ENCODE measurements at regions not wholly inside any gene's neighbourhood (a gene's known extent, or its start where the extent isn't known, plus 50 kb on each side); places are given as distances from the start of the nearest gene placed in this dataset.
"Not testable (repeated sequence)": the region's sequence is repeated elsewhere in the genome, so short reads cannot be mapped to it uniquely, and the experiment has no call there.

DNA sequence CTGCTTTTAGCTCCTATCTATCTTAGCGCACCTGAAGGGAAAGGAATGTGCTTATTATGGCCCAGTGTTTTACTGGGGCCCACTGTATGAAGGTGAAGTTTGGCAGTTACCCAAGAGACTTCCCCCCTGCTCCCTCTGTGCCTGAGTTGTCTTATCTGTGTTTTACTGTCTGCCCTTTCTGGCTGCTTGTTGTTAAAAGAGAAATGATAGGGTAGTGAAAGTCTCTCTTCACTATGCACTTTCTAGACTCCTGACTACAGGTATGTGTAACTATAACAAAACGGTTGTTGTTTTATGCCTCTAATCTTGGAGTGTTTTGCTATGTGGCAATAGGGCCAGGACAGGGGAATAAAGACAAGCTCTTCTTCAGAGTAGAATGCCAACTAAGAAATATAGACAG is 326.9 kb downstream of the KIF20B start:
- Mint-ChIP-seq H3K4me3 (ENCODE audit: unreplicated experiment) (no peak overlapping the region), H3K27ac (ENCODE audit: unreplicated experiment) (no peak overlapping the region), H3K9me3 (ENCODE audit: unreplicated experiment) (no peaks in the 10 kb centered on the region), H3K4me1 (ENCODE audit: unreplicated experiment) (peaks cover 9% of the 10 kb centered on the region), H3K36me3 (ENCODE audit: low read depth, unreplicated experiment) (no peaks in the 10 kb centered on the region), H3K27me3 (ENCODE audit: unreplicated experiment) (no peaks in the 10 kb centered on the region)
- TF ChIP-seq, protein P1, sequence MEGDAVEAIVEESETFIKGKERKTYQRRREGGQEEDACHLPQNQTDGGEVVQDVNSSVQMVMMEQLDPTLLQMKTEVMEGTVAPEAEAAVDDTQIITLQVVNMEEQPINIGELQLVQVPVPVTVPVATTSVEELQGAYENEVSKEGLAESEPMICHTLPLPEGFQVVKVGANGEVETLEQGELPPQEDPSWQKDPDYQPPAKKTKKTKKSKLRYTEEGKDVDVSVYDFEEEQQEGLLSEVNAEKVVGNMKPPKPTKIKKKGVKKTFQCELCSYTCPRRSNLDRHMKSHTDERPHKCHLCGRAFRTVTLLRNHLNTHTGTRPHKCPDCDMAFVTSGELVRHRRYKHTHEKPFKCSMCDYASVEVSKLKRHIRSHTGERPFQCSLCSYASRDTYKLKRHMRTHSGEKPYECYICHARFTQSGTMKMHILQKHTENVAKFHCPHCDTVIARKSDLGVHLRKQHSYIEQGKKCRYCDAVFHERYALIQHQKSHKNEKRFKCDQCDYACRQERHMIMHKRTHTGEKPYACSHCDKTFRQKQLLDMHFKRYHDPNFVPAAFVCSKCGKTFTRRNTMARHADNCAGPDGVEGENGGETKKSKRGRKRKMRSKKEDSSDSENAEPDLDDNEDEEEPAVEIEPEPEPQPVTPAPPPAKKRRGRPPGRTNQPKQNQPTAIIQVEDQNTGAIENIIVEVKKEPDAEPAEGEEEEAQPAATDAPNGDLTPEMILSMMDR (IDR thresholded peaks at IDR 0.05; ENCODE audit: unreplicated experiment) = no peak
- DNase-seq (ENCODE audit: low spot score) = no peak

DNA sequence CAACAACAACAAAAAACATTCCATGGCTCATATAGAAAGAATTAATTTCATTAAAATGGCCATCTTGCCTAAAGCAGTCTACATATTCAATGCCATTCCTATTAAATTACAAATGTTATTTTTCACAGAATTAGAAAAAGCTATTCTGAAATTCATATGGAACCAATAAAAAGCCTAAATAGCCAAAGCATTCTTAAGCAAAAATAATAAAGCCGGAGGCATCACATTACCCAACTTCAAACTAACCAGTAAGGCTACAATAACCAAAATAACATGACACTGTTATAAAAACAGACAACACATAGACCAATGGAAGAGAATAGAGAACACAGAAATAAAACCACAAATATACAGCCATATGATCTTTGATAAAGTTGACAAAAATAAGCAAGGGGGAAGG is 330.4 kb downstream of the KIF20B start:
- DNase-seq (ENCODE audit: low spot score) = no peak
- Mint-ChIP-seq H3K9me3 (ENCODE audit: unreplicated experiment) (no peaks in the 10 kb centered on the region), H3K4me3 (ENCODE audit: unreplicated experiment) (no peak overlapping the region), H3K27ac (ENCODE audit: unreplicated experiment) (no peak overlapping the region), H3K27me3 (ENCODE audit: unreplicated experiment) (no peaks in the 10 kb centered on the region), H3K36me3 (ENCODE audit: low read depth, unreplicated experiment) (no peaks in the 10 kb centered on the region), H3K4me1 (ENCODE audit: unreplicated experiment) (no peaks in the 10 kb centered on the region)
- TF ChIP-seq, protein P1 (IDR thresholded peaks at IDR 0.05; ENCODE audit: unreplicated experiment) = no peak

DNA sequence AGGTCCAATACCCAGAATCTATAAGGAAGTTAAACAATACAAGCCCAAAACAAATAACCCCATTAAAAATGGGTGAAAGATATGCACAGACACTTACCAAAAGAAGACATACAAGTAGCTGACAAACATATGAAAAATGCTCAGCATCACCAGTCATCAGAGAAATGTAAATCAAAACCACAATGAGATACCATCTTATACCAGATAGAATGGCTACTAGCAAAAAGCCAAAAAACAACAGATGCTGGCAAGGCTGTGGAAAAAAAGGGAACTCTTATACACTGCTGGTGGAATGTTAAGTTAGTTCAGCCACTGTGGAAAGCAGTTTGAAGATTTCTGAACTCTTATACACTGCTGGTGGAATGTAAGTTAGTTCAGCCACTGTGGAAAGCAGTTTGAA is 331.1 kb downstream of the KIF20B start:
- Mint-ChIP-seq H3K36me3 (ENCODE audit: low read depth, unreplicated experiment) (no peaks in the 10 kb centered on the region), H3K4me3 (ENCODE audit: unreplicated experiment) (no peak overlapping the region), H3K27me3 (ENCODE audit: unreplicated experiment) (no peaks in the 10 kb centered on the region), H3K27ac (ENCODE audit: unreplicated experiment) (no peak overlapping the region), H3K9me3 (ENCODE audit: unreplicated experiment) (no peaks in the 10 kb centered on the region), H3K4me1 (ENCODE audit: unreplicated experiment) (no peaks in the 10 kb centered on the region)
- no peak for DNase-seq (ENCODE audit: low spot score)
- TF ChIP-seq, protein P1 (IDR thresholded peaks at IDR 0.05; ENCODE audit: unreplicated experiment) = no peak

DNA sequence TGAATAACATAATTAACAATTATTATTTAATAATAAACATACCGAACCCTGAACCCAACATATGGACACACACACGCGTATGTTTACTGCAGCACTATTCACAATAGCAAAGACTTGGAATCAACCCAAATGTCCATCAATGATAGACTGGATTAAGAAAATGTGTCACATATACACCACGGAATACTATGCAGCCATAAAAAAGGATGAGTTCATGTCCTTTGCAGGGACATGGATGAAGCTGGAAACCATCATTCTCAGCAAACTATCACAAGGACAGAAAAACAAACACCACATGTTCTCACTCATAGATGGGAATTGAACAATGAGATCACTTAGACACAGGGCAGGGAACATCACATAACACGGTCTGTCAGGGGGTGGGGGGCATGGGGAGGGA is 333.5 kb downstream of the KIF20B start:
- not testable (repeated sequence) for H3K4me1 Mint-ChIP-seq (ENCODE audit: unreplicated experiment)

DNA sequence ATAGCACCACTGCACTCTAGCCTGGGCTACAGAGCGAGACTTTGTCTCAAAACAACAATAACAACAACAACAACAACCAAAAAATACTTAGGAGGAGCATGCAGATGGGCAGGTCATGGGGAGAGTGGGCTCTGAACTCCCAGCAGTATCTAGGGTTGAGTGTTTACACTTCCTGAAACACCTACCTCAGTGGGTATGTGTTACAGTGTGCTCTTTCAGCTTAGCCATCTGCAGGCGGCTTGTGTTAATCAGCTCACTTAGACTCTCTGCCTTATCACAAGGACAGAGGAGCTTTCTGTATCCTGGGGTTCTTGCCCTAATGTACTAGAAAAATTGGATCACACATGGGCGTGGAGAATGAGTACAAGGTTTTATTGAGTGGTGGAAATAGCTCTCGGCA is 340.2 kb downstream of the KIF20B start:
- Mint-ChIP-seq H3K4me3 (ENCODE audit: unreplicated experiment) (no peak overlapping the region), H3K27me3 (ENCODE audit: unreplicated experiment) (no peaks in the 10 kb centered on the region), H3K36me3 (ENCODE audit: low read depth, unreplicated experiment) (no peaks in the 10 kb centered on the region), H3K27ac (ENCODE audit: unreplicated experiment) (no peak overlapping the region), H3K9me3 (ENCODE audit: unreplicated experiment) (no peaks in the 10 kb centered on the region), H3K4me1 (ENCODE audit: unreplicated experiment) (no peaks in the 10 kb centered on the region)
- TF ChIP-seq, protein P1 (IDR thresholded peaks at IDR 0.05; ENCODE audit: unreplicated experiment) = no peak
- DNase-seq (ENCODE audit: low spot score) = no peak

More for the DNA sequence above, 333.5 kb downstream of the KIF20B start:
- not testable (repeated sequence) for H3K27ac Mint-ChIP-seq (ENCODE audit: unreplicated experiment); H3K9me3 Mint-ChIP-seq (ENCODE audit: unreplicated experiment); H3K27me3 Mint-ChIP-seq (ENCODE audit: unreplicated experiment); H3K4me3 Mint-ChIP-seq (ENCODE audit: unreplicated experiment); H3K36me3 Mint-ChIP-seq (ENCODE audit: low read depth, unreplicated experiment); DNase-seq (ENCODE audit: low spot score)

DNA sequence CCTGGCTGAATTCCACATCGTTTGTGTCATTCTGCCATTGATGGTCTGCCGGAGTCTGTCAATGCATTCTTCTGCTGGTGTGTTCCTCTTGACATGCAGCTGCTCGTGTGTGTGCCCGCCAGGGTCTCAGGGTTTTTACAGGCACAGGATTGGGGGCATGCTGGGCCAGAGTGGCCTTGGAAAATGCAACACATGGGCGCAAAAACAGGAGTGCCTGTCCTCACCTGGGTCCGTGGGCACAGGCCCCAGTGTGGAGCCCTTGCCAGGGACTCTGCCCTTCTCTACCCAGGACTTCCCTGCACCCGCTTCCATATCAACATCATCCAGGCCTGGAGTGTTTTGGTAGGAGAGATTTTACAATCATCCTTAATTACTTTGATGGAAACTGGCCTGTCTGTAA is 340.7 kb downstream of the KIF20B start:
- Mint-ChIP-seq H3K27me3 (ENCODE audit: unreplicated experiment) (no peaks in the 10 kb centered on the region), H3K9me3 (ENCODE audit: unreplicated experiment) (no peaks in the 10 kb centered on the region), H3K4me3 (ENCODE audit: unreplicated experiment) (no peak overlapping the region), H3K36me3 (ENCODE audit: low read depth, unreplicated experiment) (no peaks in the 10 kb centered on the region), H3K27ac (ENCODE audit: unreplicated experiment) (no peak overlapping the region), H3K4me1 (ENCODE audit: unreplicated experiment) (no peaks in the 10 kb centered on the region)
- TF ChIP-seq, protein P1 (IDR thresholded peaks at IDR 0.05; ENCODE audit: unreplicated experiment) = no peak
- no peak for DNase-seq (ENCODE audit: low spot score)

All from endothelial cell (in vitro differentiated cells).